GM10248 (cell line): ENCODE measurements at regions not wholly inside any gene's neighbourhood (a gene's known extent, or its start where the extent isn't known, plus 50 kb on each side); places are given as distances from the start of the nearest gene placed in this dataset.

Experiments used
- CTCF ChIA-PET: fragments of 300-600 bp; sonication (Branson Sonifier 250); formaldehyde crosslinking; extraction: SDS; loops from one replicate; lab custom pipeline; 2021; ENCODE audit warnings: antibody characterized with exemption; lab: Yijun Ruan, JAX
- POLR2A ChIA-PET: fragments of 350-650 bp; sonication (Branson Sonifier 250); formaldehyde crosslinking; extraction: SDS; loops from one replicate; lab custom pipeline; 2020; ENCODE audit warnings: antibody characterized with exemption; lab: Yijun Ruan, JAX
- DNase-seq: peaks from one replicate; pipeline ENCODE4 v3.0.0; 2012; ENCODE audit errors: extremely low spot score
- TF ChIP-seq, protein P1 (sequence below): IDR thresholded peaks from 2 replicates; pipeline ENCODE4 v1.5.1; 2012; ENCODE audit warnings: mild to moderate bottlenecking, low read depth; ENCODE audit errors: extremely low read depth, missing control alignments, control extremely low read depth

DNA sequence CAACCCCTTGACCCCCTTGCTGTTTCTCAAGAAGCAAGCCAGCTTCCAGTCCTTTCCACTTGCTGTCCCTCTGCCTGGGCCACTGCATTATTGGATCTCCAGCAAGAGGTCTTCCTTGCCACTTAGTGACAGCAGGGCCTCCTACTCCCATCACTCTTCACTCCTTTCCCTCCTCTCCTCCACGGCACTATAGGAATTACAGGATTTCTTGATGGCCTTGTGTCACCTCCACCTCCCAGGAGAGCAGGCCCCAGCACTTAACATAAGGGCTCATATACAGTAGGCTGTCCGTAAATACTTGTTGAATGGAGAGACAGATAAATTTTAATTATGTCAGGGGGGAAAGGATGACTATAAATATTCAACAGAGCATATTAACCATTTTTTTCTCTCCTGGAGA, 129.4 kb downstream of the SP3 start:
- ChIA-PET CTCF (interaction anchor here (1.4 kb wide), 1 partner anchor 12 kb away, joined by 3 read pairs; no protein-coding TSS in a partner anchor), POLR2A (no interaction called here)
- TF ChIP-seq, protein P1, sequence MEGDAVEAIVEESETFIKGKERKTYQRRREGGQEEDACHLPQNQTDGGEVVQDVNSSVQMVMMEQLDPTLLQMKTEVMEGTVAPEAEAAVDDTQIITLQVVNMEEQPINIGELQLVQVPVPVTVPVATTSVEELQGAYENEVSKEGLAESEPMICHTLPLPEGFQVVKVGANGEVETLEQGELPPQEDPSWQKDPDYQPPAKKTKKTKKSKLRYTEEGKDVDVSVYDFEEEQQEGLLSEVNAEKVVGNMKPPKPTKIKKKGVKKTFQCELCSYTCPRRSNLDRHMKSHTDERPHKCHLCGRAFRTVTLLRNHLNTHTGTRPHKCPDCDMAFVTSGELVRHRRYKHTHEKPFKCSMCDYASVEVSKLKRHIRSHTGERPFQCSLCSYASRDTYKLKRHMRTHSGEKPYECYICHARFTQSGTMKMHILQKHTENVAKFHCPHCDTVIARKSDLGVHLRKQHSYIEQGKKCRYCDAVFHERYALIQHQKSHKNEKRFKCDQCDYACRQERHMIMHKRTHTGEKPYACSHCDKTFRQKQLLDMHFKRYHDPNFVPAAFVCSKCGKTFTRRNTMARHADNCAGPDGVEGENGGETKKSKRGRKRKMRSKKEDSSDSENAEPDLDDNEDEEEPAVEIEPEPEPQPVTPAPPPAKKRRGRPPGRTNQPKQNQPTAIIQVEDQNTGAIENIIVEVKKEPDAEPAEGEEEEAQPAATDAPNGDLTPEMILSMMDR, result no peak

DNA sequence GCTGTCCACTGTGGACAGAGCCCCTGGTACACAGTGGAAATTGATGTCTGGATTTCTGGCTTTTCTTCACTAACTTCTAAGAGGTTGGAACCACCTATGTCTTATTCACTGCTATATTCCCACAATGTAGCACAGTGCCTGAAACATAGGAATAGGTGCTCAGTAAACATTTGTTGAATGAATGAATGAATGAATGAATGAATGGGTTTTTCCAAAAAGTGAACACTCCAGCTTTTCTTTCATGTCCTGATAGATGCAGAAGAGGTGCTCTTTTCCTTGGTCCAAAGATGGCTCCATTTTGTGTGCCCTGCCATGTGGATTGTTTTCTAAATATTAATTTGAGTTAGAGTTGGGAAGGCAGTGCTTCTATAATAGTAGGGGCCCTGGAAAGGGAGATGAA, 124.1 kb downstream of the SP3 start:
- CTCF ChIA-PET, result no interaction called here
- TF ChIP-seq, protein P1, result no peak
- no peak for DNase-seq
- POLR2A ChIA-PET, result no interaction called here

More for the DNA sequence above, 129.4 kb downstream of the SP3 start:
- DNase-seq, result no peak

DNA sequence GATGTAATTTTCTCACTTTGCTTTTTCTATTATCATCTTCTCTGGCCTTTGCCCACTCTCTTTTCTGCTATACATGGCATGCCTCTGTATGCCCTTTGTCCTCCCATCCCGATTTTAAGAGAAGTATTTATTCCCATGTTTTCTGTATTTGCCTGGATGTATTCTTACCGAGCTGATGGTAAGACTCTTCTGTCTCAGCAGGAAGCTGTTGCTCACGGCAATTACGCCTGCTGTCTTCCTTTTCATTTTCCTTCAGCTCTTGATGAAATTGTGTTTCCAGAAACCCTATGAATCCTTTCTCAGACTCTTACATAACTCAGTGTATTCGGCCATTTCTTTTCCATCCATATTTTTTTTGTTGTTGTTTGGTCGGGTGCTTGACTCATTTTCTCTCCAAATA, 121.6 kb downstream of the SP3 start:
- DNase-seq, result no peak
- TF ChIP-seq, protein P1, result no peak
- CTCF ChIA-PET, result no interaction called here
- POLR2A ChIA-PET, result no interaction called here

DNA sequence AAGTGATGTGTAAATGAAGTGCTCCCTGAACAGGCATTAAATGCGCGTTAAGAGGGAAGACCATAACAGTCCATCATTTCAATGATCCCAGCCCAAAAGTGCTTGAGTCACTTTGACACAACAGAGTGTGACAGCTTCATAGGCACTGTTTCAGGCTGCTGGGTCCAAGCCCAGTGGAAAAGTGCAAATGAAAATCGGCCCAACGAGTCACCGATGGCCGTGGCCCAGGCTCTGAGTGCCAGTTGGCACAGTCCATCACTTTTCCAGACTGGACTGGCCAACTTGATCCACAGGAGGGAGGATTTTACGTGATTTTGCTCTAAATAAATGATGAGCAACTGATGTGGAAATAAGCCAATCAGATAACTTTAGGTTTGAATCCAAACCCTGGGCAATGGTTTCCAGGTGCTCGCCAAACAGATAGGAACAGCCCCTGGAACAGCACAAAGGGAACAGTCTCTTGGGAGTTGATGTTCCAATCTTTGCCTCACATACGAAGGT, 114.0 kb downstream of the SP3 start:
- ChIA-PET POLR2A (no interaction called here), CTCF (no interaction called here)
- TF ChIP-seq, protein P1, result no peak
- DNase-seq, result no peak

DNA sequence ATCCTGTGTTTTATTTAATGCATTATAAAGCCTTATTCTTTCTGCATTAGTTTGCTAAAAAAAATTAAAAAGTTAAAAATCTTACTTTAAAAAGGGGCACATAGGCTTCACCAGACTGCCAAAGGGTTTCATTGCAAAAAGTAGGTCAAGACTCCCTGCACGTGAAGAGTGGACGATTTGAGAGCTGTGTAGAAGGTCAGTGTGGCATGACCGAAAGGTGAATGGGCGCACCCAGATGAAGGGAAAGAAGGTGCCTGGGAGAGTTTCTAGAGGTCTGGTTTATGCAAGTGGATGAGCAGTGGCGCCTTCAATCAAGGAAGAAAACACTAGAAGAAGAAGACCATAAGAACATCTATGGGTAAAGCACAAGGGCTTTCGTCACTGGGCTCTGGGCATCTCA, 111.0 kb downstream of the SP3 start:
- no peak for DNase-seq
- ChIA-PET POLR2A (no interaction called here), CTCF (interaction anchor here (1.1 kb wide), 1 partner anchor 13 kb away, joined by 3 read pairs; no protein-coding TSS in a partner anchor)
- TF ChIP-seq, protein P1, result no peak

DNA sequence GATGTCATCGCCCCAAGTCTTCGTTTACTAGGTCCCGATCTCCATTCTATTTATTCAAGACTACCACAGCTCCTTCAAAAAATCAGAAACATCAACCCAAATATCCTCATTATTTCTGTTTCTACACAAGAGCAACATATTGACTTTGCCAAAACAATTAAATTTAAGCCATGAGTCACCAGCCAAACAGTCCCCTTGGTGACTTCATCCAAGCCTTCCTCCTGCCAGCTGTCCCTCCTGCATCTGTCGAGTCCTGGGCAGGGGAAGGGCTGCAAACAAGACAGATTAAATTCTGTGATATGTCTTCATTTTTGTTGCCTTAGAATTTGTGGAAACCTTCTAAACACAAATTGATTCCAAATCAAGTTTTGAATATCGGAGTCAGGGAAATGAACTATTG, 110.3 kb downstream of the SP3 start:
- ChIA-PET POLR2A (no interaction called here), CTCF (interaction anchor here (1.1 kb wide), 1 partner anchor 12 kb away, joined by 3 read pairs; no protein-coding TSS in a partner anchor)
- TF ChIP-seq, protein P1, result no peak
- DNase-seq, result no peak
